Esophagus squamous epithelium (tissue), 4 donors: ENCODE measurements at regions not wholly inside any gene's neighbourhood (a gene's known extent, or its start where the extent isn't known, plus 50 kb on each side); places are given as distances from the start of the nearest gene placed in this dataset.

Source experiments
- CTCF ChIP-seq, 6 experiments: fragments of 450-650 bp in 4 of 6; fragments of 200-600 bp in 2 of 6; sonication (generic) in 2 of 6; IDR thresholded peaks; one replicate each; pipeline ENCODE4 v1.5.1; 2016 to 2019; ENCODE audit warnings: antibody characterized with exemption in 6 of 6, mild to moderate bottlenecking in 4 of 6, moderate library complexity in 4 of 6
- POLR2A ChIP-seq, 4 donors: fragments of 450-650 bp; IDR thresholded peaks; one replicate each; pipeline ENCODE4 v1.6.1; 2017; ENCODE audit warnings: antibody characterized with exemption in 4 of 4, mild to moderate bottlenecking in 4 of 4, moderate library complexity in 3 of 4

- TF ChIP-seq CTCF (IDR thresholded peaks at IDR 0.05), result no peak
- no peak for TF ChIP-seq POLR2A (IDR thresholded peaks at IDR 0.05)
Observed at GRCh38 chr3:194961149-194961548, 275.5 kb downstream of the FAM43A start.
